ENCODE measurements at regions not wholly inside any gene's neighbourhood (a gene's known extent, or its start where the extent isn't known, plus 50 kb on each side); places are given as distances from the start of the nearest gene placed in this dataset.
A peak's percentile ranks its signal among the peaks of the same experiment; 100 is the strongest.
"Not testable (repeated sequence)": the region's sequence is repeated elsewhere in the genome, so short reads cannot be mapped to it uniquely, and the experiment has no call there.

DNA sequence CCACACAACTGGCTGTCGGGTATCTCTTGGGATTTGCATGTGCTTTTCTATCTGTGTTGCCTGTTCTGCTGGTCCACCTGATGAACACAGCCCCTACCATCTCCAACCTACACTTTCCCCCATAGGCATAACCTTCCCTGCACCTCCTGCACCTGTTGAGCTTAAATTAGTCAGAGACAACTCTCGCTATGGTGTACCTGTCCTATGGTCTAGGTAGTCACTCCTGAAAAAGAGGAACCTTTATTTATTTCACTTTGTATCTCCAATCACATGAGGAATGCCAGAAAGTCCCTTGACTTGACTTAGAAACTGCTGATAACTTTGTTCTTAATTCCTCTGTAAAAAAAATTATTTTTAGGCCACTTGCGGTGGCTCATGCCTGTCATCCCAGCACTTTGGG lies 338.1 kb downstream of the DHRSX start:
- Histone ChIP-seq H3K4me1 (ENCODE audit: control insufficient read depth in 1 of 2, insufficient read depth in 1 of 2, low read depth in 1 of 2, low read length in 1 of 2) (peaks cover 13 to 14% of the 10 kb centered on the region in 2 experiments), H3K4me3 (ENCODE audit: low read depth in 1 of 2, low read length in 1 of 2) (no peak overlapping the region), H3K9me3 (no peaks in the 10 kb centered on the region), H3K27me3 (no peaks in the 10 kb centered on the region), H3K27ac (no peak overlapping the region), H3K36me3 (no peaks in the 10 kb centered on the region)
- TF ChIP-seq, protein P1, sequence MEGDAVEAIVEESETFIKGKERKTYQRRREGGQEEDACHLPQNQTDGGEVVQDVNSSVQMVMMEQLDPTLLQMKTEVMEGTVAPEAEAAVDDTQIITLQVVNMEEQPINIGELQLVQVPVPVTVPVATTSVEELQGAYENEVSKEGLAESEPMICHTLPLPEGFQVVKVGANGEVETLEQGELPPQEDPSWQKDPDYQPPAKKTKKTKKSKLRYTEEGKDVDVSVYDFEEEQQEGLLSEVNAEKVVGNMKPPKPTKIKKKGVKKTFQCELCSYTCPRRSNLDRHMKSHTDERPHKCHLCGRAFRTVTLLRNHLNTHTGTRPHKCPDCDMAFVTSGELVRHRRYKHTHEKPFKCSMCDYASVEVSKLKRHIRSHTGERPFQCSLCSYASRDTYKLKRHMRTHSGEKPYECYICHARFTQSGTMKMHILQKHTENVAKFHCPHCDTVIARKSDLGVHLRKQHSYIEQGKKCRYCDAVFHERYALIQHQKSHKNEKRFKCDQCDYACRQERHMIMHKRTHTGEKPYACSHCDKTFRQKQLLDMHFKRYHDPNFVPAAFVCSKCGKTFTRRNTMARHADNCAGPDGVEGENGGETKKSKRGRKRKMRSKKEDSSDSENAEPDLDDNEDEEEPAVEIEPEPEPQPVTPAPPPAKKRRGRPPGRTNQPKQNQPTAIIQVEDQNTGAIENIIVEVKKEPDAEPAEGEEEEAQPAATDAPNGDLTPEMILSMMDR (IDR thresholded peaks at IDR 0.05): no peak

DNA sequence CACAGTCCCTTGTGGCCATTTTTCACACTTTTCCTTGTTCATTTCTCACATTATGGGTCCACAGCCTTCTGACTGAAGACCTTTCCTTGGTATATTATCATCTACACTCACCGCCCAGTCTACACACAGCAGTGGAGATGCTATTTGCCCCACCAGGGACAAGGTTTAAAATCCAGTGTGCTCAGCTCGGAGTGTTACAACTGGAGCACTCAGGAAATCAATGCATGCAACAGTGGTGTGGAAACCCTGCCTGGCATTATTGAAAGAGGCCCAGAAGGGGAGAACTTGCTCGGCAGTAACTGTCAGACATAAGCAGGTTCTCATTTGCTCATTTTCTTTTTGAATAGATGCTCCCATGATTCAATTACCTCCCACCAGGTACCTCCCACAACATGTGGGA lies 340.9 kb downstream of the DHRSX start:
- Histone ChIP-seq H3K27ac (peak overlapping the region; percentile 28), H3K9me3 (no peaks in the 10 kb centered on the region), H3K4me3 (ENCODE audit: low read depth in 1 of 2, low read length in 1 of 2) (no peak overlapping the region), H3K4me1 (ENCODE audit: control insufficient read depth in 1 of 2, insufficient read depth in 1 of 2, low read depth in 1 of 2, low read length in 1 of 2) (peaks cover 13 to 14% of the 10 kb centered on the region in 2 experiments), H3K27me3 (no peaks in the 10 kb centered on the region), H3K36me3 (no peaks in the 10 kb centered on the region)
- TF ChIP-seq, protein P1 (IDR thresholded peaks at IDR 0.05): no peak

DNA sequence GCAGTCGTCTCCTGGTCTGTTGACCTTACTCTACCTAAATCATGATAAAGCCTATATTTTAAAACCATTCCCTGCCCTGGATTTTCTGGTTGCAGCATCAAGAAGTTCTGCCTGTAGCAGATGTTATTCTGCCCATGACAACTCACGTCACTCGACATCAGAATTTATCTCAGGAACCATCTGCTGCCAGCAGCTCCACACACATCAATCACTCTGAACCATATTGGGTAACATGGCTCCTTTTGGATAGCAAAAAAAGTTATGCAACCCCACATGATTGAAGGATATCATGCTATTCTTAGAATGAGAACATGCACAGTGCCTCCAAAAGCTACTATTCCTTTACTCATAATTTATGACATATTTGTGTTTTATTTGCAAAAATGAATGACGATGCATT lies 341.4 kb downstream of the DHRSX start:
- H3K4me1 ChIP-seq (ENCODE audit: control insufficient read depth in 1 of 2, insufficient read depth in 1 of 2, low read depth in 1 of 2, low read length in 1 of 2): peaks cover 13 to 14% of the 10 kb centered on the region in 2 experiments
- H3K27ac ChIP-seq: no peak overlapping the region
- no peaks in the 10 kb centered on the region for H3K36me3 ChIP-seq
- no peaks in the 10 kb centered on the region for H3K27me3 ChIP-seq
- H3K4me3 ChIP-seq (ENCODE audit: low read depth in 1 of 2, low read length in 1 of 2): no peak overlapping the region
- TF ChIP-seq, protein P1 (IDR thresholded peaks at IDR 0.05): no peak
- H3K9me3 ChIP-seq: no peaks in the 10 kb centered on the region

DNA sequence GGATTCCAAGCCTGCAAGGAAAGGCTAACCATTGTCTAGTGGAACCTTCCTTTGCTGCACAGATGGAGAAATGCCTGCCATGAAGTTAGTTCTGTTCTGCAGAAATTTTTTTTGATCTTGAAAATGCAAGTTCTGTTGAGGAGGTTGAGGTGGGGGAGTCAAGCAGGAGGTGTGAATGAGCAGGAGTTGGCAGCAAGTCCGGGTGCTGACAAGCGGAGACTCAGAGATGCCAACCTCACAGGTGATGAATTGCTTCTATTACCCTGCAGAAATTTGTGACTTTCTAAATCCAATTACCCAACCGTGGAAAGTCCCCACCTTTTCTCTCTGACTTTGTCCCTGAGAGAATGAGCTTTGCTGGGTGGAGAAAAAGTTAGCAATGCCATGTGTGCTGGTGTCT lies 350.1 kb downstream of the DHRSX start:
- TF ChIP-seq, protein P1 (IDR thresholded peaks at IDR 0.05): no peak

DNA sequence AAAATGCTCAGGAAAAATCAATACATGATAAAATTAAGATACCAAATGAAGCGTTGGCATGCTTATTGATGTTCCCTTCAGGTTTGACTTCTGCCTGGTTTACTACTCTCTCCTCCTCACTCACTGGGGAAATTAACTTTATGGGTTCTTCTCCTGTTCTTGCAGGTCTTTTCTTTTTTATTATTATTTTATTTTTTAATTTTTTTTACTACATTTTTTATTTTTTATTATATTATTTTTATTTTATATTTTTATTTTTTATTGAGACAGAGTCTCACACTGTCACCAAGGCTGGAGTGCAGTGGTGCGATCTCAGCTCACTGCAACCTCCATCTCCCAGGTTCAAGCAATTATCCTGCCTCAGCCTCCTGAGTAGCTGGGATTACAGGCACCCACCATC lies 350.8 kb downstream of the DHRSX start:
- H3K27me3 ChIP-seq; H3K9me3 ChIP-seq; H3K4me3 ChIP-seq (ENCODE audit: low read depth in 1 of 2, low read length in 1 of 2); H3K27ac ChIP-seq; H3K36me3 ChIP-seq; H3K4me1 ChIP-seq (ENCODE audit: control insufficient read depth in 1 of 2, insufficient read depth in 1 of 2, low read depth in 1 of 2, low read length in 1 of 2): not testable (repeated sequence)

More for the DNA sequence above, 350.1 kb downstream of the DHRSX start:
- H3K9me3 ChIP-seq: no peaks in the 10 kb centered on the region
- no peaks in the 10 kb centered on the region for H3K36me3 ChIP-seq
- no peaks in the 10 kb centered on the region for H3K4me1 ChIP-seq (ENCODE audit: control insufficient read depth in 1 of 2, insufficient read depth in 1 of 2, low read depth in 1 of 2, low read length in 1 of 2)
- H3K27me3 ChIP-seq: no peaks in the 10 kb centered on the region
- no peak overlapping the region for H3K27ac ChIP-seq
- H3K4me3 ChIP-seq (ENCODE audit: low read depth in 1 of 2, low read length in 1 of 2): no peak overlapping the region

DNA sequence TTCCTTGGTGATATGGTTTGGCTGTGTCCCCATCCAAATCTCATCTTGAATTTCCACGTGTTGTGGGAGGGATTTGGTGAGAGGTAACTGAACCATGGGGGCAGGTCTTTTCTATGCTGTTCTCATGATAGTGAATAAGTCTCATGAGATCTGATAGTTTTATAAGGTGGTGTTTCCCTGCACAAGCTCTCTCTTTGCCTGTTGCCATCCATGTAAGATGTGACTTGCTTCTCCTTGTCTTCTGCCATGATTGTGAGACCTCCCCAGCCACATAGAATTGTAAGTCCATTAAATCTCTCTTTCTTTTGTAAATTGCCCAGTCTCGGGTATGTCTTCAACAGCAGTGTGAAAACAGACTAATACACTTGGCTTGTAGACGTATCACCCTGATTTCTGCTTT lies 351.7 kb downstream of the DHRSX start:
- not testable (repeated sequence) for H3K4me1 ChIP-seq (ENCODE audit: control insufficient read depth in 1 of 2, insufficient read depth in 1 of 2, low read depth in 1 of 2, low read length in 1 of 2); H3K9me3 ChIP-seq; H3K36me3 ChIP-seq; H3K27me3 ChIP-seq; H3K4me3 ChIP-seq (ENCODE audit: low read depth in 1 of 2, low read length in 1 of 2); H3K27ac ChIP-seq

DNA sequence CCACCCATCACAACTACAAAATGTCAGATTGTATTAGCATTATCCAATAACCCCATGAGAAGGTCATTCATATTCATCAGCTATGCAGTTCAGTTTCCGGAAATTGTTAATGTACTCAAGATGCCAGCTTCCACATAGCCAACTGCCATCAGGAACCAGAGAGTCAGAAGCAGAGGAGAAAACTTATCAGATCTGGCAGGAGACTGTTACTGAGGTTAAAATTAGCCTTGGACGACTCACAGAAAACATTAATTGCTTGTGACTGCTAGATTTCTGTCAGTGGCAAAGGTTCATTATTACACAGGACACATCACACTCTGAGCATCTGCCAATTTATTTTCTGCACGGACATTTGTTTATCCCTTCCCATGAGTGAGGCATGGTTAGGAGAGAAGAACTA lies 352.8 kb downstream of the DHRSX start:
- Histone ChIP-seq H3K36me3 (no peaks in the 10 kb centered on the region), H3K27ac (no peak overlapping the region), H3K27me3 (no peaks in the 10 kb centered on the region), H3K9me3 (no peaks in the 10 kb centered on the region), H3K4me1 (ENCODE audit: control insufficient read depth in 1 of 2, insufficient read depth in 1 of 2, low read depth in 1 of 2, low read length in 1 of 2) (no peaks in the 10 kb centered on the region), H3K4me3 (ENCODE audit: low read depth in 1 of 2, low read length in 1 of 2) (no peak overlapping the region)
- TF ChIP-seq, protein P1 (IDR thresholded peaks at IDR 0.05): no peak

Measured in neutrophil (primary cell).